SIG-M5 treated with dmso at 0.1 percent for 504 hours (cell line): ENCODE measurements at regions not wholly inside any gene's neighbourhood (a gene's known extent, or its start where the extent isn't known, plus 50 kb on each side); places are given as distances from the start of the nearest gene placed in this dataset.
"Not testable (repeated sequence)": the region's sequence is repeated elsewhere in the genome, so short reads cannot be mapped to it uniquely, and the experiment has no call there.

ENCODE experiments used
- DNase-seq: peaks from one replicate; lab custom pipeline; 2025; ENCODE audit not compliant: unreplicated experiment; lab: John Stamatoyannopoulos, UW

GRCh38 chr2:12435430-12436222, 281.1 kb upstream of the TRIB2 start:
- no peak for DNase-seq

DNA sequence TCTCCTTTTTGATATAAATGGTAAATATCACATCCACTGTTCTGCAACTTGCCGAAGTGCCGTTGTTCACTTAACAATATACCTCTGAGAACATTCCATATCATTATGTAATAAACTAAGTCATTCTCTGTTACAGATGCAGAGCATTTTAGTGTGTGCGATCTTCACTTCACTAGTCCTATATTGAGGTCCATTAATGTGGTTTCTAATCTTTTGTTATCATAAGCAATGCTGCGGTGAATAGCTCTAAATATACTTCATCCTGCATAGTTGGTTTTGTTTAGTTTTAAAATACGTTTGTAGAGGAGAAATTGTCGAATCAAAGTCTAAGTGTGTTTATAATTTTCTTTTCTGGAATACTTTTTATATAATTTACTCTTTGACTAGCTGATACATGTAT, 280.3 kb upstream of the TRIB2 start:
- DNase-seq: no peak

DNA sequence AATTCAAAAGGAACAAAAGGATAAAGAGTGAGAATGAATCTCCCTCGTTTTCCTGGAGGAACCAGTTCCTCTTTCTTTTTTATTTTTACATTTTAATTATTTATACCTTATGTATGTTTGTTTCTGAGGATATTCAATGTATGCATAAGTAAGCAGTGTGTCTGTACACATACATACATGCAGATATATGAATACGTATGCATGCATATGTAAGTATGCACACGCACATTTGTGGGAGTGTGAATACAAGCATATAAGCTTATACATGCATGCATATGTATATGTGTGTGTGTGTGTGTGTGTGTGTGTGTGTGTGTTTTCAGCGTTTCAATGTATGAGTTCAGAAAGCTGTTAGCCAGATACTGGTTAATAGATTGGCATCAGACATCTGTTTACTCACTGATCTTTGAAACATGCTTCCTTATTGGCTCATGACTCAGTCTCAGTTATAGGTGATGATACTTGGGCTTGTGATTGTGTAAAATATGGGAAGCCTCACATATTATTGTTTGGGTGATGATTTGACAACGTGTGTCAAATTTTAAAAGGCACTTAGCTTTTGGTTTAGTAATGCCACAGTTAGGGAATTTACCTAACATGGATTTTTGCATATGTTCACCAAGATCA, 279.7 kb upstream of the TRIB2 start:
- no peak for DNase-seq

- no peak for DNase-seq
Measured at GRCh38 chr2:12440731-12441130, 276.0 kb upstream of the TRIB2 start.

GRCh38 chr2:12441750-12442475, 274.8 kb upstream of the TRIB2 start:
- DNase-seq: no peak

GRCh38 chr2:12442476-12442847, 274.3 kb upstream of the TRIB2 start:
- no peak for DNase-seq

- no peak for DNase-seq
Measured at GRCh38 chr2:12448846-12449505, 267.8 kb upstream of the TRIB2 start.

- no peak for DNase-seq
Measured at GRCh38 chr2:12451726-12452125, 265.0 kb upstream of the TRIB2 start.

DNA sequence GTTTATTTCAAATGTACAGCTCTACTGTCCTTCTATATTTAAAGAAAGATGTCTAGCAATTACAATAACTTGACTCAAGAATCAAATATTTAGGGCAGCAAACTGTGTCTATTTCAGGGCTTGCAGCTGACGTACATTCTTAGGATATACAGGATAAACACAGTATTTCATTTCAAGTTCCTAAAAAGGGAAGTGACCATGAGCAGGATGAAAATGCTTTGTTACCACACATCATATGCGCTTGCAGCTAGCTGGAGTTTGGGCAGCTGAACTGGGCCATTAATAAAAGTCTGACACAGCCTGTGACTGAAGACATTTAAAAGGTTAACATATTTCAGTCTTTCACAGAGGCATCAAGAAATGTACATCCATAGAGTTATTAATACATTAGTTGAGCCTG, 264.6 kb upstream of the TRIB2 start:
- DNase-seq: peak; percentile 80

DNA sequence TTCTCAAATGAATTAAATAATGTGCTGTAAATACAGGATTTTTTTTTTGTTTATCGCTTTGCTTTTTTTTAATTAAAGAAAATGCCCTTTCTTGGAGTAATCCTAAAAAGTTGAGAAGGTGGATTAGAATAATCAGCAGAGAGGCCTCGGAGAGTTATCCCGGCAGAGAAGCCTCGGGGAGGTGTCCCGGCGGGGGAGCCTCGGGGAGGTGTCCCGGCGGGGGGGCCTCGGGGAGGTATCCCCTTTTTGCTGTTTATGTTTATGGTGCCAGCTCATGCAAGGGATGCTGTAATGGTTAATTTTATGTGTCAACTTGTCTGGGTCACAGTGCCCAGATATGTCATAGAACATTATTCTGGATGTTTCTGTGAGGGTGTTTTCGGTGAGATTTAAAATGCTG, 263.0 kb upstream of the TRIB2 start:
- DNase-seq: no peak

- DNase-seq: peak; percentile 29
Measured at GRCh38 chr2:12455661-12456060, 261.1 kb upstream of the TRIB2 start.

DNA sequence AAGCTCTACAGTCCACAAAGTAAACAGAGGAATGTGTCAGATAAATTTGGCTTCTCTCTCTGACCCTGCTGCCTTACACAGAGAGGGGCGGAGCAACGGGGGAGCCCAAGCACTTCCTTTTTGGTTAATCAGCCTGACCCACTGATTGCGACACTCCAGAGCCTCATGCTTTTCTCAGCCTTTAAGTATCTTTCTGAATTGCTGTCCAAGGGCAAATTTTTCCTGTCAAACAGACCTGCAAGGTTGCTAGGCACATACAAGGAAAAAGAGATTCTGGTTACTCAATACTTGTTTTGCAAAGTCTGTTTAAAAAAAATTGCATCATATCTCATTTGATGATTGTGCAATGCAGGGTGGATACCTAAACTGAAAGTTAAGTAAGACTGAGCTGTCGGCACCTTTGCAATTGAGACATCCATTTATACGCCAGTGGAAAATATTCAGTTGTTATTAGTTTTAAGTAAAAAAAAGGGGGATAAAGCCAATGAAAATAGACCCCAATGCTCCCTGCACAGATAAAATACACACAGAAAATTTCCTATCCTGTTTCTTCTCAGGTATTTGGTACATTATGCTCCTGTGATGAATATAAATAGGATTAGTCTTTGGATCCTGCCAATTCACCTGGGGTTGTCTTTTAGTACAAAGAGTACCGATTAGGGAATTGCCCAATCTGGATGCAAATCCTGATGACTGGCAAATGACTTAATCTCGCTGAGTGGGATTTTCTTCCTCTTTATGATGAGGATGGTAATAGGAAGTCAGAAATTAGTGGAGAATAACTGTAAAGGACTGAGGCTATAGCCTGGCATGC, 260.2 kb upstream of the TRIB2 start:
- peak; percentile 100 for DNase-seq

- DNase-seq: no peak
Measured at GRCh38 chr2:12457831-12458230, 258.9 kb upstream of the TRIB2 start.

DNA sequence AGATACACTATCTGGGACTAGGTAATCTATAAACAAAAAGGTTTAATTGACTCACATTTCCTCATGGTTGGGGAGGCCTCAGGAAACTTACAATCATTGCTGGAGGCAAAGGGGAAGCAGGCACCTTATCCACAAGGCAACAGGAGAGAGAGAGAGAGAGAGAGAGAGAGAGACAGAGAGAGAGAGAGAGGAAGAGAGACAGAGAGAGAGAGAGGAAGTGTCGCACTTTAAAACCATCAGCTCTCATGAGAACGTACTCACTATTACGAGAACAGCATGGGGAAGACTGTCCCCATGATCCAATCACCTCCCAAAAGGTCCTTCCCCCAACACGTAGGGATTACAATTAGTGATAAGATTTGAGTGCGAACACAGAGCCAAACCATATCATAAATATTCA, 253.5 kb upstream of the TRIB2 start:
- DNase-seq: no peak

DNA sequence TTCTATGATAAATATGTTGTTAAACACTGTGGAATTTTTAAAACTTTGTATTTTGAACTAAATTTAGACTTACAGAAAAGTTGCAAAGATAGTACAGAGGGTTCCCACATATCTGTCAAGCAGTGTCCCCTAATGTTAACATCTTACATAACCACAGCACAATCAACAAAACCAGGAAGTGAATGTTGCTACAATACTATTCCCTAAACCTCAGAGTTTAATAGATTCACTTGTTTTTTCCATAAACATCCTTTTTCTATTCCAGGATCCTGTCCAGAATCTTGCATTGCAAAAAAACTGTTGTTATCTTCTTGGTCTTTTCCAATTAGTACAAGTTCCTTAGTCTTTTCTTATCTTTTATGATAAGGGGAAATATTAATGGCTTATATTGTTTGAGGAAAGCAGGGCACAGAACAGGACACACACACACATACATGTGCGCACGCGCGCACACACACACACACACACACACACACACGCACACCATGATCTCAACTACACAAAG, 251.1 kb upstream of the TRIB2 start:
- no peak for DNase-seq

- no peak for DNase-seq
Measured at GRCh38 chr2:12467303-12467702, 249.4 kb upstream of the TRIB2 start.

- no peak for DNase-seq
Measured at GRCh38 chr2:12469141-12469561, 247.6 kb upstream of the TRIB2 start.

- not testable (repeated sequence) for DNase-seq
Measured at GRCh38 chr2:12472265-12472664, 244.5 kb upstream of the TRIB2 start.

DNA sequence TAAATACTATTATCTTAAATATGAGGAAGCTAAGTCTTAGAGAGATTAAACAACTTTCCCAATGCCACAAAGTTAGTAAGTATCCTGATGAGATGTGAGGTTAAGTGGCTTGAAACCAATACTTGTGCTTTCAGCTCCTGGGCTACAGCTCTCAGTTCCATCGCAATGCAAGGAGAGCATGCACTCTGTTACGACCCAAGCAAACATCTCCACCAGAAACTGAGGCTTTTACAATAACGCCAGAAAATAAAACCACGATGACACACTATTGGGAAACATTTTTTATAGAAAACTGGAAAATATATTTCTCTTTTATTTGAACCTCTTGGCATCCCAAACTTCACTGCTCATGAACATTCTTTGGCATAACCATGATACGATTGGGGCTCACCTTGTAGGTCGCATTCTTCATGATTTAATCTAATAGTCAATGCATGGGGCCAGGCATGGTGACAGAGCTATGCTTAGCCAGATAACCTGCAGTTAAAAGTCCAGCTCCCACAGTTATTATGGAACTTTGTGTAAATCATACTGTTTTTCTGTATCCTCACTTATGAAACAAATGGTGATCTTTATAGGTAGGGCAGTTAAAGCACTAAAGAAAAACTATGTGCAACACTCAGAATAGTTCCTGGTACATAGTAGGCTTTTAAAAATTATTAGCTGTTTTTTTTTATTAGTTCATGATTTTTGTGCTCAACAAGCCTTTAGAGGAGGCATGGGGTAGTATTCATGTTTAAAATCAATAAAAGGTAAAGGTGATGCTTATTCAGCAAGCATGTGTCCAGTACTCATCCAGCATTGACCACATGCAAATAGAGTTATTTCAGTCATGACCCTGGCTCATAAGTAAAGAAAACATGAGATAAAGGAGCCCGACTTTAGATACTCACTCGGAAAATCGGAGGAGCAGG, 238.3 kb upstream of the TRIB2 start:
- no peak for DNase-seq
